ENCODE measurements at regions not wholly inside any gene's neighbourhood (a gene's known extent, or its start where the extent isn't known, plus 50 kb on each side); places are given as distances from the start of the nearest gene placed in this dataset.
"Not testable (repeated sequence)": the region's sequence is repeated elsewhere in the genome, so short reads cannot be mapped to it uniquely, and the experiment has no call there.

DNA sequence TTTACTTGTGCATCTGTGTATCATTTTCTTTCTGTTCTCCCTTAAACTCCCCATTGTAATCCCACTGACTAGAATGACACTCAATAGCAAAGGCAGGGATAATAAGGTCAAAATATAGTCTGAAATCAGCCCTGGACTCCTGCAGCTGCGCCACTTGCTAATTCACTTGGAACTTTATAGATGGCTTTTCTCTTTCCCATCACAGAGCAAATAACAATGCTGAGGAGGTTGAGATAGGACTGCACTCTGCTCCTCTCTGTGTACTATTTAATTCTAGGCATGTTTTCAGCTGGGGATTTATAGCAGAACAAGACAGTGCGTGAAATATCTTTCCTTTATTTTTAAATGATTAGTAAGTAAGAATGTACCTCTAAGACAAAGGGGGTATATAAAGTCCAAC is 324.2 kb downstream of the LNPK start:
- no peak for DNase-seq

DNA sequence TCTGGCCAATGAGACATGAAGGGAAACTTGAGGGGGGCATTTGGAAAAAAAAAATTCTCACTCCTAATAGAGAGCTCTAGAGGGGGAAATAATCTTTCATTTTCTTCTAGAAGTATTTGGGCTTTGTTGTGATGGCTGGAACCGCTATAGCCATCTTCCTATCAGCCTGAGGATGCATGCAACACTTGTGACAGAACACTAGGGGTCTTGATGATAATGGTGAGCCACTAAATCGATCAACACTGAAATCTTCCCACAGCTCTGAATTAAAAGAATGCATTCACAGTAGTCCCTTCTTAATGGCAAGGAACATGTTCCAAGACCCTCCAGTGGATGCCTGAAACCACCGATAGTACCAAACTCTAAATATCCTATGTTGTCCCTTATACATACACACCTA is 325.3 kb downstream of the LNPK start:
- no peak for DNase-seq

DNA sequence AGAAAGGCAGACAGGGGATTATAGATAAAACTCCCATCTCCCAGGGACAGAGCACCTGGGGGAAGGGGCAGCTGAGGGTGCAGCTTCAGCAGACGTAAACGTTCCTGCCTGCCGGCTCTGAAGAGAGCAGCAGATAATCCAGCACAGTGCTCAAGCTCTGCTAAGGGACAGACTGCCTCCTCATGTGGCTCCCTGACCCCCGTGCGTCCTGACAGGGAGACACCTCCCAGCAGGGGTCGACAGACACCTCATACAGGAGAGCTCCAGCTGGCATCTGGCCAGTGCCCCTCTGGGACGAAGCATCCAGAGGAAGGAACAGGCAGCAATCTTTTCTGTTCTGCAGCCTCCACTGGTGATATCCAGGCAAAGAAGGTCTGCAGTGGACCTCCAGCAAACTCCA is 333.3 kb downstream of the LNPK start:
- not testable (repeated sequence) for DNase-seq

DNA sequence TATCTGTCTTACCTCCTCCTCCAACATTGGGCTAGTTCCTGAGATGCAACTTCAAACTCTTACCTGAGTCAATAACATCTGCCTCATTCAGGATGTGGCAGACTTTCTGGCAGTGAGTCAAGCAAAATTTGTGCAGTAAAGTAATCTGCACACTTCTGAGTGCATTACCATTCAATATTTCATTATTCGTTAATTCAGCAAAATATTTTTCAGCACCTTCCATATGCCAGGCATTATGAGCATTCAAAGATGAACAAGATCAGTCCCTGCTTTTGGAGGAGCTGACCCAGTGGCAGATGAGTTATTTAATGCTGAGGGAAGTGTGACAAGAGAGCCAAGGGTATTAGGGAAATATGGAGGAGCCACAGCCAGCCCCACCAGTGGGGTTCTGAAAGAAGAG is 339.7 kb downstream of the LNPK start:
- DNase-seq, result no peak

DNA sequence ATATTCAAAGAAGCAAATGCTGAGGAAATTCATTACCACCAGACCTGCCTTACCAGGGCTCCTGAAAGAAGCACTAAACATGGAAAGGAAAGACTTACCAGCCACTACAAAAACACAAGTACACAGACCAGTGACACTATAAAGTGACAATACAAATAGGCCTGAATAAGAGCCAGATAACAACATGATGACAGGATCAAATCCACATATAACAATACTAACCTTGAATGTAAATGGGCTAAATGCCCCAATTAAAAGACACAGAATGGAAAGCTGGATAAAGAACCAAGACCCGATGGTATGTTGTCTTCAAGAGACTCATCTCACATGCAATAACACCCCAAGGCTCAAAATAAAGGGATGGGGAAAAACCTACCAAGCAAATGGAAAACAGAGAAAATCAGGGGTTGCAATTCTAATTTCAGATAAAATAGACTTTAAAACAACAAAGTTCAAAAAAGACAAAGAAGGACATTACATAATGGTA is 353.4 kb downstream of the LNPK start:
- DNase-seq, result no peak

DNA sequence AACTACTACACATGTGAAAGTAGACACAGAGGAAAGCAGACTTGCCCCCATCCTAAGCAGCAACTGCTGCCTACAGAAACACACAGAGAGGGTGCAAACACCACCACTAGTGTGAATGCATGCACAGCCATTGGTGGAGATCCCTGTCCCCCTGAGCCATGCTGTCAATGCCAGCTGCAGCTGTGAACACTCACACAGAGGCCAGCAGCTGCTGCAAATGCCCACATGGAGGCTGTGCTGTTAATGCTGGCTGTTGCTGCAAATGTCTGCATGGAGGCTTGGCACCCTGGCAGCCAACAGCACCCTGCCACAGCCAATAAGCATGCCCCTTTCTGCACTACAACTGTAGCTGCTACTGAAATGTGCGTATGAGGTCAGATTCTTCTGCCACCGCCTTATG is 355.0 kb downstream of the LNPK start:
- no peak for DNase-seq

DNA sequence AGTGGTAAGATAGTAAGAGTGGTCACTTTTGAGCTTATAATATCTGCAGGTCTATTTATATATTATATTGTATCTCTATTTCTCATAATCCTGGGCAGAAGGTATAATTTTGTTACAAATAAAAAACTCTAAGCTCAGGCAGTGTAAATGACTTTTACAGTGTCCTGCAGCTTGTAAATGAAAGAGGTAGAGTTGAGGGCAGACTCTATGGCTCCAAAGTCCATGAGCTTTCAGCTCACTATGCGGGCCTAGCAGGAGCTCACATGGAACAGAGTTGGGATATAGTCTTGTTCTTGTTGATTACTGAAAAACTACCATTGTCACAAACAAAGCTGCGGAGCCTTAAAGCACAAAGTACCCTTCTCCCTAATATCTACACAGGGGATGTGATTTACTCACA is 361.4 kb downstream of the LNPK start:
- no peak for DNase-seq

DNA sequence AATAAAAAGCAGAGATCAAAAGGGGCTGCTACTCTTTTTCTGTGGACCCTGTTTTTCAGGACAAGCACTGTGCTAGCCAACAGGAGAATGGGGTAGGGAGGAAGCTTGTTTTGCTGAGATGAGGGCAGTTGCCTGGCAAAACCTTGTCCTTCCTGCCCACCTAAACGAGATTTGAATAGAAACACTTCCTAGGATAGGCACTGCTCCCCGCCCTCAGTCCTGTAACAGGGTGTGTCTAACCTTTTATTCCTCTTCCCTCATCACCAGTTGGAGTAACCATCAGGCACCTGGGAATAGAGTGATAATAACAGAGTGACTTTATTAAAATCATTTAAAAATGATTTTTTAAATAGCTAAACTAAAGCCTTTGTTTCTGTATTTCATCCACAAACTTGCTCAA is 368.8 kb downstream of the LNPK start:
- DNase-seq, result no peak

DNA sequence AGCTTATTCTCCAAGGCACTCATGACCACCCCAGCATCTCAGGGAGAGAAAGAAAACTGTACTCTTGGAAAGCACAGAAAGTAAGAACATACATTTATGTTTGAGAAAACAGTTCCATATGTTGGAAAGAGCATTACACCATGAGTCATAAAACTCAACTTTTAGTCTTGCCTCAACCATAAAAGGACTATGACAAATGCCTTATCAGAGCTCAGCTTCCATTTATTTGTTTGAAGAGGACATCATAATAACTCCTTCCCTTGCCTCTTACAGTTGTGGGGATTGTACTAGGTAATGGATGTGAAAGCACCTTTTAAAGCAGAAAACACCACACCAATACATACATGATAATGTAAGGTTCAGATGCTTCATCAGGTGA is 370.8 kb downstream of the LNPK start:
- DNase-seq, result no peak

DNA sequence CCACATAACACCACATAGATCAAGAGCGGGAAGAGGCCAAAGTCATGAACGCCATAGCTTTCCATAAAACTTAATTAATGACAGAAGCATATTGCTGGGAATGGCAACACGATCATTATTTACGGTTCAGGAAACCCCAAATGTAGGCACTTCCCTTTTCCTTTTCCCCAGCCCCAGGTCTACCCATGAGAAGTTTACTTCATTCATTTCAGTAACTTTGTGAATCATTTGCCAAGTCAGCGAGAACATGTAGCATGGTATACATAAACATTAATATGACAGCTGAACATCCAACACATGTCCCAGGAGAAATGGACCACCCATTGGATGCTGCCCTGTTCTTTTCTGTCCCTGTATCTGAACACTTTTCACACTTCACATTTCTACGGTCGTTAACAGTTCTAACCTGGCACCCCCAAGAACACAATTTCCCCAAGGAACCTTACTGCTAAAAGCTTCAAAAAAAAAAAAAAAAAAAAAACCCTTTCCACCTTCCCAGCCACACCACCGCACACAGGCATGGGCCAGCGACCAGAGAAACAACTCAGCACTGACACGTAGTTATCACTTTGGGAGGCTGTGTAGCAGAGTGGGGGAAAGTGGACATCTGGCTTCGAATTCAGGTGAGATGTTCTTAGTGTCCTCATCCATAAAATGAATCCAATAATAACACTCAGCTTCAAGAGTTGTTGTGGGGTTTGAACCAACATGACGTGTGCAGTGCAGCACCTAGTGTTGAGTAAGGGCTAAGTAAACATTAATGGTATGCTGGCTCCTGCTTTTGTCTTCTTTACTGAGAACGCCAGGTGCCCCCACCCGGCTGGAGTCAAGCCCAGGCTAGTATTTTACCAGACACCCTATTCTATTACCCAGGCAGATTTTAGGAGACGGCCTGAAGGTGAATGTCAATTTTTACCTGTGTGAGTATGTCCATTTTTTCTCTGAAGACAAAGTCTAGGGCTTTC is 371.5 kb downstream of the LNPK start:
- DNase-seq, result no peak

DNA sequence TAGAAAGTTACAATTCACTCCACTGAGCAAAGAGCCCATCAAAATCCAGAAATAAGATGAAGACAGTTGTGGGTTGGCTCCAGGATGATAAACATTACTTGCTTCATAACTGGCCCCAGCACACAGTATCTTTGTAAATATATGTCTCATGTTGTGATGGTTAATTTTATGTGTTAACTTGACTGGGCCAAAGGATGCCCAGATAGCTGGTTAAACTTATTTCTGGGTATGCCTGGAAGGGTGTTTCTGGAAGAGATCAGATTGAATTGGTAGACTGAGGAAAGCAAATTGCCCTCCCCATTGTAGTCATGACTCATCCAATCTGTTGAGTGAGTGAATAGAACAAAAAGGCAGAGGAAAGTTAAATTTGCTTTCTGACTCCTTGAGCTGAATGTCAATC is 373.8 kb downstream of the LNPK start:
- DNase-seq, result no peak

DNA sequence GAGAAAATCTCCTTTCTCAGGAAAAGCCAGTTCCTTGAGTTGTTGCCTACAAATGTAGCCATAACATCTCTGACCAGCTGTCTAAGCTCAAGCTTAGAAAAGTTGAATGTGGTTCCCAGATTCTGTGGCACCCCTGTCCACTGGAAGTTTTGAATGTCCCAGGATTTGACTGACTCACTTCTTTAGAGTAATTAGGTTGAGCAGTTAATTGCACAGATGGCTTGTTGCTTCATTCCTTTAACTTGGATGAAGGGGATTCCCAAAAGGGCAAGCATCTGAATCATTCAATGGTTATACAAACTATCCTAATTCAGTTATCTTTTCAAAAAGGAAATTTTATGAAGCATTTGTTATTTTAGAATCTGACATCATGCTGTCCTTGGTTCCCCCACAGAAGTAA is 374.7 kb downstream of the LNPK start:
- DNase-seq, result no peak

DNA sequence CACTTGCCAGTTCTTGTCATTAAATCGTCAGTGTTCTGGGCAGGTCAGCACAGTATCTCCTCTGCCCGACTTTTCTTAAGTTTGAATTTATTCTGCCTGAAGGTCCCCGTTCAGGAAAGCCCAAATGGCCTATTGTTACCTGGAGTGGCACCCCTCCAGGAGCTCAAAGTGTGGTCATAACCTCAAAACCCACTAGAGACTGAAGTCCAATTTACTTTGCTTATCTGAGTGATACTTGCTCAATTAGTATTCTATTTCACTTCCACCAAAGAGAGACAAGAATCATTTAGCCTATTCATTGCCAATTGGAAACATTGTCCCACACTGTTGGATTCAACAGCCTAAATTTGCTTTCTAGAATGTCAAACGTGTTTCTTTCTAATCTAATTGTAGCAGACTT is 375.3 kb downstream of the LNPK start:
- DNase-seq, result no peak

DNA sequence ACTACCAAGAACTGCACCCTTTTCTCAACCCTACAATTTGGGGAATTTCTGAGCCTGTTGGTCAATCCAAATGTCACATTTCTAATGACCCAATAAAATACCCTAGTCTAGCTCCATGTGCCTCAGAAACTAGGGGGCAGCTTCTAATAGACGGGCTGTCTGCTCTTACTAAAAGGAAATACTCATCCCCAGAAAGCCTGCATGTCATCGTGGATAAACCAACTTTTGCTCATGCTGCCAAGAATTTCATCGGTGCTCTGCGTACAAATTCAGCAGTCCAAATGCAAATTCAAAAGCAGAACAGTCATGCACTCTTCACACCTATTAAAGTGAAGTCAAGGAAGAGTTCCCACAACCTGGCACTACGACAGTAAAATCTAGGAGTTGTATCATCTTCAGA is 377.3 kb downstream of the LNPK start:
- no peak for DNase-seq

DNA sequence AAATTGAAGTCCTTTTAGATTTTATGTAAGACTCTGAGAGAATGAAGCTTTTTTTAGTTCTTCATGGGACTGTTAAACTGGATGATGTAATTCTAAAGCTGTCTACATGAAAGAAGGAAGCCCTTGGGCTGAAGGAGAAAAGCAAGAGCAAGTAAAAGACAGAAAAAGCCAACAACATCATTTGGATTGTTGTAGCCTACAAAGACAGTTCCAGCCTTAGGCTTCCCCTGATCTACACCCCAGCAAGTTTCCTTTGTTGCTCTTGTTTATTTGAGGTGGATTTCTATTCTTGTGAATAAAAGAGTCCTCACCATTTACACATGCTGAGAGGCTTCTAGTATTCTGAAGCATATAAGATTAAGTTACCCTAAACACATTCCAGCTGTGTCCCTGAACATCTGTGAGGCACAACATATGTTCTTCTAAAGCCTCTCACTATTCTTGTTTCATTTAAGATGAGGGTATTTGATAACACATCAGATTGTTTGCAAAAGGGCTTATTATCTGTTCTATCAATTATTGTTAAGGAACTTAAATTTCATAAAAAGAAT is 377.8 kb downstream of the LNPK start:
- DNase-seq, result no peak

DNA sequence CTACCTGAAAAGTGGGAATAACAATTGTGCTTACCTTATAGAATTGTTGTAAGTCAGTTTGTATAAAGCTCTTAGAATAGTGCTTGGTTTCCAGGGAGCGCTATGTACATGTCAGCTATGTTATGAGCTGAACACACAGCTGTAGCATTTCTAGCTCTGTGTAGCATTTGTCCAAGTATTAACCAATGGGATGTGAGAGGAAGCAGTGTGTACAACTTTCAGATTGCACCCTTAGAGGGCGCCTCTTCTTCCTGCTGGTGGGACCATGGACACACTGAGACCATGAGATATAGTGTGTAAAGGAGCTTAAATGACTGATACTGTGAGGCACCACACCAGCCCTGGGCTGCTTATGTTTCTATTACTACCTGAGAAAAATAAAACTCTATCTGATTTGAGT is 380.2 kb downstream of the LNPK start:
- no peak for DNase-seq

DNA sequence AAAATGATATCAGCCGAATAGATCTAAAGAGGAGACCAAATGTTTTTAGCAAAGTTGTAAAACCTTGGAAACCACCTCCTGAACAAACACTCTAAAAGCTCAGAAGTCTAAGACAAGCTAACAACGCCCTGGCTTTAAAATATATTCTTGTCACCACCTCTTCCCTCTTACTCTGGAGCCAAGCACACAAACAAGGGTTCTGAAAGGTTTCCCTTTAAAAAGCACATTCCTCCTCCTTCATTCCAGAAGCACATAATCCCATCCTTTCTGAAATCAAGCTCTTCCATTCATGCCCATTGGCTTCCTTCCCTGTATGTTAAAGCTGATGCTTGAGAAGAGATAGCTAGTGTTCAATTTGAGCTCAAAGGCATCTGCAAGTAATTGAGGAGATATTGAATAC is 382.0 kb downstream of the LNPK start:
- no peak for DNase-seq

DNA sequence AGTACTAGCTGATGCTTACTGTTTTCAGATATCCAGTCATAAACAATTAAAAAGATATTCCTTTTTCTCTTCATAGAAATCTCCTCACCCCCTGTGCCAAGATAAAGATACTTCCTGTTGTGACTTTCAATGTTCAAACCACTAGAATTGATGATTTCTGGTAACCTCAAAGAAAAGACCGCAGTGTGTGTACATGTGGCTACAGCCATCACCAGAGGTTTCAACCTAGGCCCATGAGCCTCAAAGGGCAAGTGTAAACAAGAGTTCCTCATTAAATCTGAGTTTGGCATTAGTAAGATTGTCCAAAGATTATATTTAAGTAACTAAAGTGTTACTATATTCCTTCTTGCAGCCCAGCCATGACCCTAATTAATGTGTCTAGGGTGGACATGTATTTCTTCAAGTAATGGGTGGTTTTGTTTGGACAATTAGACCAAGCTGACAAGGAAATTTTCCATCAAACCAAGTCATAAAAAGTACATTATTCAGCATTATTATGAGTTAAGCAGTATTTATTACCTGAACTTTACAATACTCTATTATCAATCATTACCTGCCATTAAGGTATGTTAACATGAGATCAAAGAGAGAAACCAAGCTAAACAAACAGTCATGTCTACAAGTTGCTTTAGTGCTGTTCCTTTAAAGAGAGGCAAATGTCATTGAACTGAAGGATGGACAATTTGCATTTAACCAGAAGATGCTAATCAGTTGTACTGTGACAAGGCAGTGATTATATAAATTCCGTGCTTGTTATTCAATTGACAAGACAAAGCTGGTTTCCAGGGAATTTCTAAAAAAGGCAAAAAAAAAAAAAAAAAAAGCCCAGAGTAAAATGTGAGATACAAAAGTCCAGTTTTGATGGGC is 382.7 kb downstream of the LNPK start:
- no peak for DNase-seq

DNA sequence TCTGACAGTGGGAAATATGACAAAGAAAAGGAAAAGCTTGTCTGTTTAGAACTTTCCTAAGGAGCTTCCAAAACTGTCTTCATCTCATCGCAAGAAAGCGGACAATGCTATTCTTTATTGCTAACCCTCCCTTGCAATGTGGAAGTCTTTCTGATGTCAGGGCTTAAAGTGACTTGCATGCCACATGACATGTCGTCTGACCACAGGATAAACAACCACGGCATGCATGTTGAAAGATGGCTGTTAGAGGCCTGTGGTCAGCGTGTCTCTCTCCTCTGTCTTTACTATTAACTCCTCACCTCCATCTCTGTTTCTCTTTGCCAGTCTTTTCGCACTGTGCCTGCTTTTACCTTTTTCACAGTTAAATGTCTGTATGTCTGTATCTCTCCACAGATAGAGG is 389.8 kb downstream of the LNPK start:
- DNase-seq, result no peak

DNA sequence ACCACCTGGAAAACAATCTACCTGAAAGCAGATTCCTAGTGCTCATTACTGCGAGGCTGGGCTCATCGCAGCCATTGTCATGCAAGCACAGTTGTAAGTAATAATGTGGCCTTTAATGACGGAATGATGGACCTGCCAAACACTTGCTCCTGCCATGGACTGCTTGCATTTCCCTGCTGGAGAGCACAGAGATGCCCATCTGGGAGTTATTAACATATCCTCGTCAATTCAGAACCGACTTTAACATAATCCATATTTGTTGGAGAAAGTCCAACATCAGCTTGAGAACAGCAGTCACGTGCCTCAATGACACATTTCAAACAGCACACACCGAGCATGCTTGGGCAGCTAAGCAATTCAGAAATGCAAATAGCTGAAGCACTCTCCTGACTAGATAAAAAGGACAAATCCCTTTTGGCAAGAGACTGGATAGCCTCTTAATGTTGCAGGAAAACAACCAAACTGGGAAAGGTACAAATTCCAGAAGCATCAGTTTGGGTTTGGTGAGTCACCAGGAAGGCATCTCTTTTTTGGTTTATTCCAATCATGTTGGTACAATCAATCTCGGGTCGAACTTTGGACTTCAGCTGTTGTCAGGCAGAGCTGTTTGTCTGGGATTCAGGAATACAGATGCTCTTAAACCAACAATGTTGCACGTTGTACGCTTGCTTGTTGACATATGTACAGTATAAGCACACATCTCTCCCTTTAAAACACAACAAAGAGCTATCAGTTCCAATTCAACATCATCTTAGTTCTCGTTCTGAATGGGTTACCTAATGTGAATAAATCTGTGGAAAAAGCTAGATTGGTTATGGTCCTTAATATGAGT is 395.8 kb downstream of the LNPK start:
- DNase-seq, result no peak

DNA sequence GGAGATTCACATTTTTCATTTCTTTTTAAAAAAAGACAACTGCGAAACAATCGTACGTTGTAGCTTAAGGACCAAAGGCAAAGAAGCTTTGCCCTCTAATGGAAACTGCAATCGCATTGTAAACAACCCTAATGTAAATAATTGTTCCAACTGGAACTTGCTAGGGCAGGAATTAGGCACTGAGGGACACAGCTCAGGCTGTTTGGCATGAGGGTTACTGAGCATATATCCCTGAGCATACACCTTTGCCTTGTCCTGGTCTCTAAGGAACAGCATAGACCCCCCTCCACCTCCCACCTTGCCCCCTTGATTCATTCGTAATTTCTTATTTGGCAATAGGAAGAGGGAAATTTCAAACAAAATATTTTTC is 396.4 kb downstream of the LNPK start:
- no peak for DNase-seq

DNA sequence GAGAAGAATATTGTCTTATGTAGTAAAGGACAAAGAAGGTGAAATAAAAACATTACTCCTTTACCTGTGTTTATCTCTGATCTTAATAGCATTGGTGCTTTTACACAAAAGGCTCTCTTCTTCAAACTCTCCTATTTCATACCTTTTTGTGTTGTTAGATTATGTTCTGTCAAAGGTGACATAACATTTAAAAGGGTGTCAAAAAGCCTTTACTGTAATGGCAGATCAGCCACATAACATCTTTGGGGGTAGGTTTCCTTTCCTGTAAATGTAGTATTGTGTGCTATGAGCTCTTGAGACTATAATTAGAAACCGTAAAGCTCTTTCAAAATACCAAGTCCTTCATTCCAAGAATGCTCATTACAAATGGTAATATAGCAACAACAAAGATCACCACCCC is 400.1 kb downstream of the LNPK start:
- no peak for DNase-seq
